ENCODE measurements at regions not wholly inside any gene's neighbourhood (a gene's known extent, or its start where the extent isn't known, plus 50 kb on each side); places are given as distances from the start of the nearest gene placed in this dataset.

DNA sequence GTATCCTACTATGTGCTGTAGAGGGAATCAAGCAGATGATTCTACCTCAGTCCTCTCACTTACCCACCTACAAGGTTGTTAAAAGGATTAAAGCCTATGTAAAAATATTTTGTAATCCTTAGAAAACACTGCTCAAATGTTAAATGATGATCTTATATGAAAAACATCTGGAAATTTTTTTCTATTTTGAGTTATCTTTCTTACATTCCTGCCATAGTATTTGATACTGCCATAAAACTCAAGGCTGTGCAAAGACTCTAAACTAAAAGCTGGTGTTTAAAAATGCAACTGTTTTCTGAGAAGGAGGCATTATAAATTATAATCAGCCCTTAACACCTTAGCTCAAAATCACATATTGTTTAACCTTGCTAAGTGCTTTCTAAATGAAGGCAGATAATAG is 474.2 kb downstream of the PRELID2 start:
- no peak for DNase-seq (ENCODE audit: low read depth)

DNA sequence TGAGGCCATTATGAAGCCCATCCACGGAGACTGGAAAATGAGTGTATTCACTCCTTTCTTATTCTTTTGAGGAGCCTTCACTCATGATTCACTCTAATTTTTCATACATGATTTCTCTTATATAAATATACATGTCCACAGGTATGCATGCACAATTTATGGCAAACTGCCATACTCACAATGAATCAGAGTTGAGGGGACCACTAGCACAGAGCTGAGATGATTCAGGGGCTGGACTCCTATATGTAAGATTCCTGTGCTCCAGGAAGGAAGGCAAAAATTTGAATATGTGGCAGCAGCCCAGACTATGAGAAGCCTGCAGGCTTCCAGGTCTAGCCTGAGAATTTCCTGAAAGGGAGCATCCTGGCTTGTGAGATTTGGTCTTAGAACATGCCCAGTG is 484.6 kb downstream of the PRELID2 start:
- no peak for DNase-seq (ENCODE audit: low read depth)

DNA sequence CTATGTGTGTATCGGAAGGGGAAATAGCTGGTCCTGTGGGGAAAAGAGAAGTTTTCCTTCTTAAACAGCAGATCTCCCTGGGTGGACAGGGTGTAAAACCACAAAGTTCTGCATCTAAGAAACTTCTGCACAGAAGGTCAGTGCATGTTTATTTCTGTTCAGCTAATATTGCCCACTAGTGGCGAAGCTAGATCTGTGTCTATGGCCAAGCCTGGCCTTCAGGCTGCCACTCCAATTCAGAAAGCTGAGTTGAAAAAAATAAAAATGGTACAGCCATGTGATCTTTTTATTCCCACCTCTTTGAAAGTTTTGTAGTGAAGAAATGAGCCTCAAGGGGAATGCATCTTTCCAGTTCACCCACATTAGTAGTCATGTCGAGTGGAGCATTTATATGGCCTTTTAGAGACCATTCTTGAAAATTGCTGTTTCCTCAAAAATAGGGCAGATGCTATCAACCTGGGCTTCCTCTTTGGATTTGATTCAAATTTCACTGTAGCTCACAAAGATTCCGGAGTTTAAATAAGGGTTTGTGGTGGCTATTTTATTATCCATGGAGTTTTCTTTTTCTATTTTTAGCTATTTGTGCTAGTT is 488.0 kb downstream of the PRELID2 start:
- DNase-seq (ENCODE audit: low read depth): peak; percentile 57

DNA sequence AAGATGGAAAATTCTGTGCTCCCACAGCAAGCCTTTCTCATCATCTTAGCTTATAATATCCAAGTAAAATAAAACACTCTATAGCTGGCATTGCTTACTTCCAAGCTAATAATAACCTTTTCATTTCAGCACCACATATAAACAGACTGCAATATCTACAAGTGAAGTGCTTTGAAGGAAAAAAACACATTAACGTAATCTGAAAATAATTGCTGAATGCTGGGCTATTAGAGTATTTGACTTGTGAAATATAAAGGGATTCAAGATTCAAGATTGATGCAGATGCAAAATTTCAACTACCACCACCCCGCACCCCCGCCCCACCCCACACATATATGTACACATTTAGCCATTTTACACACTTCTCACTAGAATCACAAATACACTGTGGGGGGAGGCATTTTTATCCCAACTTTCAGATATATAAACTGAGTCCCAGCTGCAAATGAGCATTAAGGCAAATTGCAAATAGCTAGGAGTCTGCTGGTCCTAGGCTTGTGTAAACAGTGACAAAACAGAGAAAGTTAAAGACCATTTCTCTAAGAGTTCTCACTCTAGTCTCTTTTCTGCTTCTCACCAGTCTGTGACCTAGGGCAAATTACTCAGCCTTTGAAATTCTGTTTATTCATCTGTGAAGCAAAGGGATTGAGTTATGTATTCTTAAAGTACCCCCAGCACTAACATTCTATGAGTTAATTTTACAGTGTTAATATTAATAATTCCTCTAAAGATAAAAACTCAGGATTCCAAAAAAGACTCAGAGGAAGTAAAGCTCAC is 489.4 kb downstream of the PRELID2 start:
- DNase-seq (ENCODE audit: low read depth): no peak

DNA sequence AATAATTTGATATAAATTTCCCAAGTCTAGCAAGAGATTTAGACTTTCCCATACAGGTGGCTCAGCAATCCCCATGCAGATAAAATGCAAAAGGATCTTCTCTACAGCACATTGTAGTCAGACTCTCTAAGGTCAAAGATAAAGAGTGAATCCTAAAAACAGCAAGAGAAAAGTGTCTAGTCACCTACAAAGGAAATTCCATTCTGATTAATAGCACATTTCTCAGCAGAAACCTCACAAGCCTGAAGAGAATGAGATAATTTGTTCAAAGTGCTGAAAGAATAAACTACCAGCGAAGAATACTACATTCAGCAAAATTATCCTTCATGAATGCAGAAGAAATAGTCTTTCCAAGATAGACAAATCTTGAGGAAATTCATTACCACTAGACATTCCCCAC is 493.3 kb downstream of the PRELID2 start:
- DNase-seq (ENCODE audit: low read depth): no peak

DNA sequence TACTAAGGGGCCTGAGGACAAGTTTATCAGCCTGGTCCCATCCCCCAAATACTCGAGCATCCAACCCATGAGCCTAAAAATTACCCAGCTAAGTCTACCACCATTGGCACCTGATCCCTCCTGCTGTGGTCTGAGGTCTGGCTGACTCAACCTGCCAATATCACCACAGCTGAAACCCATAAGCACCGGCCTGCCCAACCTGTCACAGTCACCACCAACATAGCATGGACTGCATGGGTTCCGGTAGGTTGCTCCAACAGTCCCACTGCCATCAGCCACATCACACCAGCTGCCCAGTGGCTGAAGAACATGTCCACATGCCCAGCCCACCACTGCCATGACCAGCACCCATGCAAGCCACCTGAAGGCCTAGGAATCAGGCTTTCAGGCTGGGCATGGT is 495.0 kb downstream of the PRELID2 start:
- DNase-seq (ENCODE audit: low read depth): no peak

DNA sequence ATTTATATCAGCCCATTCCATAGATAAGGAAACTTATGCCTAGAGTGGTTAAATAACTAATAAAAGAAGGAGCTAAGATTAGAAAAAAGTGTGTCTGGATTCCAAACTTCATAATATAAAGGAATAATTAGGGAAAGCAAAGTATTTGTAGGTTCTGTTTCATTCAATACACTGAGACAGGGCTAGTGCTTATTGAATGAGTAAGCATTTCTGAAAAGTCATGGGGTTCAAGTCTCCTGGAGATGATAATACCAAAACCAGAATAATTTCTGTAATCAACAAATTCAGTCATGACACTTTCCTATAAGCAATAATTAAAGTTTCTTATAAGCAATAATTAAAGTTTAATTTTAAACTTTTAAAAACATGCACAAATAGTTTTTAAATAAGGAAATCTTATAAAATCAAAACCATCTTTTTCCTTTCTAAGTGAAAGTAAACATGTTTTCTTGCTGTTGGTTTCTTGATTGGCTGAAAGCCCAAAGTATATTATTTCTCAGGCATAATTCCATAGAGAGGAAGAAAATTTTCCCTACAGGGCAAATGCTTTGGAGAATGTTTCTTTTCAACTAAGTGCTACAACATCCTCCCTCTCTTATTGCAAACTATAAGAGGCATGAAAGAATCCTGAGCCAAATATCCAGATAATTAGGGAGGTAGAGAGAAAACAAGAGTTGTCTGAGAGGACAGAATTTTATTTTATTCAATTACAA is 510.2 kb downstream of the PRELID2 start:
- DNase-seq (ENCODE audit: low read depth): no peak

DNA sequence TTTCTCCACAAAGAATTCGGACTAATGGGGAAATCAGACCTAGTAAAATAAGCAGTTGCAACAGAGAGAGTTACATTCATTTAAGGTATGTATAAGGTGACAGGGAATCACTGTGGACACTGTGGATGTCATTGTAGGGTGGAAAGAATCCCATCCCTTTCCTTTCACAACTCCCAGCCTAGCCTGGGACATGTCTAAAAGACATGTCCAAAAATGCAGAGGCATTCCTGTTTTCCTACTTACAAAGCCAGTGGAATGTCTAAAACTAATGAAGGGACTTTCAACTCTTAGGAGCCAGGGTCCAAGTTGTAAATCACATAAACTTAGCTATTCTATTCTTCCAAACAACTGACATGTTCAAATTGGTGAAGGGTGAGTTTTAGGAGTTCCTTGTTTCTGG is 511.0 kb downstream of the PRELID2 start:
- DNase-seq (ENCODE audit: low read depth): no peak

DNA sequence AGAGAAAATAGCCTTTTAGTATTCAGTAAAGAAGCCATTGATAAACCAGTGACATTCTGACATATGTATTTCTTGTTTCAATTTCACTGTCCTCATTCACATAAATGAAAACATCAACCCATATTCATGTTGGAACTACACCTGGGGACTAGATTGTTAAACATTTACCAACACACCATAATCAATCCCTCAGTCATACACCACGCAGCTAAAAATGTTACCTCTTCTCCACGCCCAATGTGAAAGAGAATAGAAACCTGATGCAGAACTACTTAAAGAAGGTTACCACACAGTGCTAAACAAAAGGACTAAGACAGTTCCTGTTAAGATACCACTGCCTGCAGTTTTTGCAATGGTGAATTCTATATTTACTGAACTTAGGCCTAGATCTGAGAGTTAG is 518.9 kb downstream of the PRELID2 start:
- no peak for DNase-seq (ENCODE audit: low read depth)

DNA sequence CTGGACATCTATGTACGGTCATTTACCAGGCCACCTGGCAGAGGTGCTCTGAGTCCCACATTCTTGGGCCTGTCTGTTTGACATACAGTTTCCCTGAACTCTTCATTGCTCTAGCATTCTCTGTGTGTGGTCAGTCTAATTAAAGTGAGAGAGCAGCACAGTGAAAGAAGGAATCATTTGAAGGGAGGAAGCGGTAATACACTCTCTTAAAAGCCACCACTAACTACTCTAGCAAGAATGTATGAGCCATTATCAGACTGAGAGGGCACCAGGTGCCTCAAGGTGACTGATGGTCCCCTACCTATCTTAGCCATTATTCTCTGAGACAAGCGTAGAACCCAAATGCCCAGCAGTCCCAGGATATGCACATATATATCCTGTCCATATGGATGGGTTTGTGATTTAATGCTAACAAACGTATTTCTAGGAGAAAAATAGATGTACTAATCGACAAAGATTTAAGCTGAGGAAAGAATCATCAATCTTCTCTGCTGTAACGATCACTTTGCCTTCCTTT is 527.2 kb downstream of the PRELID2 start:
- DNase-seq (ENCODE audit: low read depth): no peak

DNA sequence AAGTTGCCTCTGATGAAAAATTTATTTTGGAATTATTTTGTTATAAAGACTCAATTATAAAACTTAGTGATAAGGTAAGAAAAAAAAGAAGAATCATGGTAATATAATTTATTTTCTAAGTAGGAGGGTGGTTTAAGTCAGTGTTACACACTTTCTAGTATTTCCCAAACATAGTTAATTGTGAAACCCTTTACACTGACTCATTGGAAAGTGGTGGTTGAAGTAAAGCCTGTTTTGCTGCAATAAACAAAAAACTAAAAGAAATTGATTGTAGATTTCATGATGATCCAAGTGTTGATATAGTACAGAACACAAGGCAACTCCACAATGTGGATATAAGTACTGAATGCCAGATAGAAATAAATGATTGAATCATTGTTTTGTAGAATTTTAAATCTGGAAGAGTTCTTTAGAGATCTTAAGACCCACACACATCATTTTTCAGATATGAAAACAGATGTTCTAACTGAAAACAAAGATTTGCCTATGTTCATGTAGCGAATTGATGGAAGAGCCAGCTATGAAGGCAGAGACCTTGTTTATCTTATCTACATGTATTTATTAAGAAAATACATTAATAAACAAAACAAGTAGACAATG is 539.8 kb downstream of the PRELID2 start:
- DNase-seq (ENCODE audit: low read depth): no peak

DNA sequence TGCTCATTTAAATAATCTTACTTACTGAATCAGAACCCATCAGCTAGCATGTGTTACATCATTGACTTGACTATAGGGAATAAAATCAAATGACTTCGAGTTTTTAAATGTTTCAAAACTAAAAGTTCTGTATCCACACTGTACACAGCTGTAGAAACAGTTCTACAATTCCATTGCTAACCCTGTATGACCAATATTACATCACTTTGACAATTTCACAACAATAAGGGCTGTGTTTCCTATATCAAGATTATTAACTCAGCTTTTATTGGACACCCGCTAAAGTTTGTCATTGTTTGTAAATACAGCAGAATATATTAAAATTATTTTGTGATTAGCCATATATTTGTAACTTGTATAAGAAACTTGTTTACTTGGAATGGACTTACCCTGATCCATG is 540.8 kb downstream of the PRELID2 start:
- no peak for DNase-seq (ENCODE audit: low read depth)

DNA sequence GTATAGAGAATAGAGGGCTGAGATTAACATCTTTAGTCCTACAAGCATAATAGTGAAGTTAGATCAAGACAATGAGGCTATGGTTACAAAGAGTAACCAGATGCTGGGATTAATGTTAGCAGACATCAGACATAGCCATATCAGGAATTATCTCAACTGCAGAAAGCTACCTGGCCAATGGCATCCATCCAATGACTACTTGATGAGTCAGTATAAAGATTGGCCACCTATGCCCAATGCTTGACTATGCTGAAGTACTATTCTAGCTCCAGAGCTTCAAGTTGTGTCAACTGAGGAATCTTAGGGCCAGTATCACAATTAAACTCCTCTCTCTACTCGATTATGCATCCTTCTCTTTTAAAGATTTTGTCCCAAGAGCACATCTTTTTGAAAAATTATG is 541.4 kb downstream of the PRELID2 start:
- no peak for DNase-seq (ENCODE audit: low read depth)

DNA sequence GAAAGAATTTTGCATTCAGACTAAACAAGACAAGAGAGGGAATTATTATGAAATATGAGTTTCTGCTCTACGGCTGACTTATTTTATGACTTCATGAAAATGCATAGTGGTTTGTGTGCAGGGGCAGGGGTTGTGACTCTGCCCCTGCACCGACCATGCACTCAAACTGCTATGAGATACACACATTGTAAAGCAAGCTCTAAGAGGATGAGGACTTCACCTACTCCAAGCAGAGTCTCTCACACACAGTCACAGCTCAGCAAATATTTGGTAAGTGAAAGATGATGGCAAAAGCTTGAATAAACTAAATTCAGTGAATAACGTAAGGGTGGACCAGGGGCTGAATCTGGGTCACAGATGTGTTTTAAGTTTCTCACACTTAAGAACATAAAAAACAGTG is 542.9 kb downstream of the PRELID2 start:
- no peak for DNase-seq (ENCODE audit: low read depth)

DNA sequence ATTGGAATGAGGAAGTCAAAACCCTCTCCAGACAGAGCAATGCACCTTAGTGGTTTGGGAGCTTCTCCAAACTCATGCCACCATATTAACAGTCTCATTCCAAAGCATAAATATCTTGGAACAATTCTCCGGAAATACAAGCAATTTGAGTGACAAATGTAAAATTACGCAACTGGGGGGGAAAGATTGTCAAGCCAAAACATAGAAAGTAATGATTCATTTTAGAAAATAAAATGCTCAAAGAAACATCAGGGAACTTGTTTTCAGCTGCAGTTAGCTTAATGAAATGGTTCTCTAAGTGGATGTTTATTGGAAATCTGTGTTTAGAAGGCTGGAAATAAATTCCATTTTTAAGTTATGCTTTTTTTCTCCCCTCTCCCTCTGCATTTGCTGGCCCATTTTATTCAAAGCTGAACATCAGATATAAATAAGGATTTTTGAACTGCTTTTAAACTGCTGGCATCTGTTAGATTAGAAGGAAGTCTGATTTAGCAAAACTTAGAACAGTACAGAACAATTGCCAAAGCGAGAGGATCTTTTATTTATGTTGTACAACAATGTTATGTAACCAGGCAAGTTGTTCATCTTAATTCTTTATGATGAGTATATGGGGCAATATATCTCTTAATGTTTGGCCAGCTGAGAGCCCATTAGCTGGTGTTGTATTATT is 551.9 kb downstream of the PRELID2 start:
- DNase-seq (ENCODE audit: low read depth): peak; percentile 20

DNA sequence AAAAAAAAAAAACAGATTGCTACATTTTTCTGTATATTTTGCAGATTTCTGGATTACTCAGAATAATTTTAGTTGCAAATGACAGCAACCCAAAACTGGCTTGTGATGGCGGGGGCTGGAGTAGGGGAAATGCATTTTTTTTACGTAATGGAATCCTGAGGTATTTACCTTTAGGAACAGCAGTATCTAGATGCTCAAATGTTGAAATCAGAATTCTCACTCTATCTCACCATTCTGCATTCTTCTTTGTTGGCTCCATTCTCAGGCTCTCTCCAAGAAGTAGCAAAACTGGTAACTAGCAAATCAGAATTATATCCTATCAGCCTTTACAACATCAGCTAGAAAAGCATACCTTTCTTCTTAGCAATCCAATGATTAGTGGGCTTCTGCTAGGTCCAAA is 554.3 kb downstream of the PRELID2 start:
- no peak for DNase-seq (ENCODE audit: low read depth)

DNA sequence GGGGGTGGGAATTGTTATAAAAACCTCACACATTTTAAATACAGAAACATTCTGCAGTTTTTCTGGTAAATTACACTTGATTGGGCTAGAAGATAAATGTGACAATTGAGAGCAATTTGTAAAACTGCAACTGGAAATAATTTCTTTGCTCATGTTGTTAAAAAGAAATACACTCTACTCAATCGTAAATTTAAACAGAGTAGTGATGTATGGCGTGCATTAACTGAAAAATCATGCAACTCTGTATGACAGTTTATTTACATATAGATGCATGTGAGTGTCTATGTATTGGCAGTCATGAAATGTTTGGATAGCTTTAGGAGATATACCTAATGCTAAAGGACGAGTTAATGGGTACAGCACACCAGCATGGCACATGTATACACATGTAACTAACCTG is 554.9 kb downstream of the PRELID2 start:
- no peak for DNase-seq (ENCODE audit: low read depth)

DNA sequence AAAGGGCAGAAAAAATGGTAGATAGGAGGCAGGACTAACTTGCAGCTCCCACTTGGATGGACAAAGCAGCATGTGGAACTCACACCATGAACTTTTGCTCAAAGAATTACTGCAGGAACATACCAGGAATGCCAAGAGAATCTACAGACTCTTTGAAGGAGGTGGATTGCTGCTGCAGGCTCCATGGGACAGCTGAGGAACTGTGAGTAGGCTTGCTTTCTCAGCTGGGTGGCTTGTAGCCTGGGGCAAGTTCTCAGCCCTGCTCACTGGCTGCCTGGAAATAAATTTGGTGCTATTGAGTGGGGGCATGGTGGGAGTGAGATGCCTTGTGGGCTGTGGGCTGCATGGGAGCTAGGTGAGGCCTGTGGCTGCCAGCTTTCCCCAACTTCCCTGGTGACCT is 574.5 kb downstream of the PRELID2 start:
- no peak for DNase-seq (ENCODE audit: low read depth)

DNA sequence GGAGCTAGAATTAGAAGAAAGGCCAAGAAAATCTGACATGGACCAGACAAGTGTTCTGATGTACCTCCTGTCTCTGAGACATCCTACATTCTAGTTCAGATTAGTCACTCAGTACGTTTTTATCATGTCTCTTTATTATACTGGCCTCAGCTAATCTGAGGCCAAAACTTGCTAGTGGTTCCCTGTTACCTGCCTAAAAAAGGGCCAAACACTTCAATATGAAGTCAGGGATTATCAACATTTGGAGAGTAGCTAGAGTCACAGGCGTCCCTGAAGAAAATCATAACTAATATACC is 587.4 kb downstream of the PRELID2 start:
- DNase-seq (ENCODE audit: low read depth): no peak

DNA sequence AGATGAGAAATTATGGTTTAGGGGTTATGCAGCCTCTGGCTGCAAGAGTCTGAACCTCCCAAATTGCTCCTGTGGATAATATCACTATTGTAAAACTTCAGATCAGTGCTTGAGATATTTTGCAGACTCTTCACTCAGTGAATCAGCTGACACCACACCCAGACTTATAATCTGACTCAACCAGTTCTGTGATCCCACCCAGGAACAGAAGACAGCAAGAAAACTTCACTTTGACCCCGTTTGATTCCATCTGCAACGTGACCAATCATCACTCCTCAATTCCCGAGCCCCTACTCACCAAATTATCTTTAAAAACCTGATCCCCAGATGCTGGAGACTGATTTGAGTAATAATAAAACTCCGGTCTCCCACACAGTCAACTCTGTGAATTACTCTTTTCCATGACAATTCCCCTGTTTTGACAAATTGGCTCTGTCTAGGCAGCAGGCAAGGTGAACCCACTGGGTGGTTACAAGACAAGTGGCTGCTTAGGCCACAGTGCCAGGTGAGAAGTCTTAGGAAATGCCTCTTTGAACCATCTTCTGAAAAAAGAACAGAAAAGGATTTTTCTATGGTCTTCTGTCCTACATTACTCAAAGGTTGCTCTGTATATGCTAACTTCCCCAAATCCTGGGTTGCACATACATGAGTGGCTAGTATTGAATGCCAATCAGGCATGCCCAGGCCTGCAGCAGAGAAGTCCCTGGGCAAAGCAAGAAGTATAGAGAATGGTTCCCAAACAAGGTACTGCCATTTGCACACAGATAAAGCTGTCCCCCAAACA is 588.0 kb downstream of the PRELID2 start:
- DNase-seq (ENCODE audit: low read depth): peak; percentile 35

DNA sequence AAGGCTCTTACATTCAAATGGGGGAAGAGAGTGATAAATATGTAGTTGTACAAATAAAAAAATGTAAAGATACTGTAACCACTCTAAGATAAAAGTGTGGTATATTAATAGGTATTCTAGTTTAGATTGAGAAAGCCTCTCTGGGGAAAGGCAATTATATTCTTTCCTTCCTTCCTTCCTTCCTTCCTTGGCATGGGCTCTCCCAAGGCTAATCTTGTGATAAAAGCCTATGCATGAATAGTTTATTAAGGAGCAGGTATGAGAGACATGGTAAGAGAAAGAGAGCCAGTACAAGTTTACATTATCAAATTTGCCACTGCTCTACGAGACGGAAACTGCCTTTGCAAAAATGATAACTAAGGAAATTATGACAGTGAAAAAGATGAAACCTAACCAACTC is 588.8 kb downstream of the PRELID2 start:
- DNase-seq (ENCODE audit: low read depth): no peak

DNA sequence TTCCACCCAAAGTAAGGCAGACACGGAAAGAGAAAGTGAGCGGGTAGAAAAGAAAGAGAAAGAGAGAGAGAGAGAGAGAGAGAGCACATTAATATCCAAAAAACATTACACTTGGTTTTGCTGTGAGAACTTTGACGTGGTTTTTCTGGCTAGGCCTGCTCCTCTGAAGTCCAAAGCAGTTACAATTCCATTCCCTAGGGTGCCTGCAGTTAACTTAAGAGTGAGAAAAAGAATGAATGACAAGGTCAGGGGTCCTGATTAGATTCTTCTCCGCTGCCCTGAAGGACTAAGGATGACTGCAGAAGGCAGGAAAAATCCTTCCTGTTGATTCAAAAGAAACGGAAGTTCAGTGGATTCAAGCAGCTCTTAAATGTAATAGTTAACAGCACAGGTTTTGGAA is 589.8 kb downstream of the PRELID2 start:
- DNase-seq (ENCODE audit: low read depth): peak; percentile 43
